IMR-90 (cell line): ENCODE measurements at regions not wholly inside any gene's neighbourhood (a gene's known extent, or its start where the extent isn't known, plus 50 kb on each side); places are given as distances from the start of the nearest gene placed in this dataset.

Experiments
- ATAC-seq: fragments of 200-7000 bp; cut with Tn5 transposase; 2 replicates; pipeline ENCODE4 v1.9.1; 2020; ENCODE audit warnings: low read depth, mild to moderate bottlenecking, moderate library complexity
- BruUV-seq: library from RNA; stranded (reverse); fragments of 400-500 nt; replicated peaks from 2 replicates; lab custom pipeline; 2021; lab: Mats Ljungman, UMichigan
- CTCF ChIA-PET: fragments of 300-600 bp; formaldehyde crosslinking; extraction: SDS; loops from one replicate; lab custom pipeline; 2021; ENCODE audit warnings: antibody characterized with exemption; lab: Yijun Ruan, JAX
- POLR2A ChIA-PET: fragments of 300-600 bp; sonication (Branson Sonifier 250); formaldehyde crosslinking; loops from one replicate; lab custom pipeline; 2022; ENCODE audit warnings: antibody characterized with exemption; ENCODE audit not compliant: unreplicated experiment; lab: Charles Lee
- DNase-seq: peaks from one replicate; pipeline ENCODE4 v3.0.0; 2013
- H2AFZ ChIP-seq: replicated peaks from 2 replicates; pipeline ENCODE3; 2013; ENCODE audit warnings: low read length, mild to moderate bottlenecking; ENCODE audit not compliant: poor library complexity
- H2AK5ac ChIP-seq: 2 replicates; pipeline ENCODE4 v1.6.1; 2013; ENCODE audit warnings: low read depth, low read length, inconsistent platforms
- H2AK9ac ChIP-seq: replicated peaks from 2 replicates; pipeline ENCODE3; 2013; ENCODE audit warnings: mild to moderate bottlenecking, low read depth, low read length, moderate library complexity; ENCODE audit not compliant: poor library complexity
- H2BK120ac ChIP-seq: 2 replicates; pipeline ENCODE4 v1.6.1; 2013; ENCODE audit warnings: low read depth, low read length, inconsistent platforms
- H2BK15ac ChIP-seq: 3 replicates; pipeline ENCODE4 v1.6.1; 2013; ENCODE audit warnings: low read depth, low read length, inconsistent platforms
- H2BK20ac ChIP-seq: 2 replicates; pipeline ENCODE4 v1.6.1; 2013; ENCODE audit warnings: low read depth, mild to moderate bottlenecking, inconsistent platforms, low read length, moderate library complexity
- H2BK5ac ChIP-seq: 2 replicates; pipeline ENCODE4 v1.6.1; 2013; ENCODE audit warnings: mild to moderate bottlenecking, low read depth, low read length, inconsistent platforms; ENCODE audit not compliant: poor library complexity, severe bottlenecking
- H3K14ac ChIP-seq: replicated peaks from 2 replicates; pipeline ENCODE4 v1.6.1; 2013; ENCODE audit warnings: low read depth, low read length, inconsistent platforms
- H3K18ac ChIP-seq: 2 replicates; pipeline ENCODE4 v1.6.1; 2013; ENCODE audit warnings: low read depth, low read length, control low read depth
- H3K23ac ChIP-seq: 2 replicates; pipeline ENCODE4 v1.6.1; 2013; ENCODE audit warnings: low read depth, low read length, inconsistent platforms
- H3K27ac ChIP-seq: 2 replicates; pipeline ENCODE4 v1.5.1; 2013; ENCODE audit warnings: mild to moderate bottlenecking, control low read depth, low read length; ENCODE audit not compliant: insufficient read depth
- H3K27me3 ChIP-seq: 2 replicates; pipeline ENCODE4 v1.6.1; 2013; ENCODE audit warnings: low read length; ENCODE audit not compliant: control insufficient read depth, insufficient read depth
- H3K36me3 ChIP-seq: 2 replicates; pipeline ENCODE4 v1.6.1; 2013; ENCODE audit warnings: low read length, mixed read lengths; ENCODE audit not compliant: control insufficient read depth, insufficient read depth
- H3K4ac ChIP-seq: 2 replicates; pipeline ENCODE4 v1.6.1; 2013; ENCODE audit warnings: low read depth, low read length, inconsistent platforms
- H3K4me1 ChIP-seq: 2 replicates; pipeline ENCODE4 v1.6.1; 2013; ENCODE audit warnings: low read length, mixed read lengths; ENCODE audit not compliant: control insufficient read depth, insufficient read depth
- H3K4me2 ChIP-seq: 2 replicates; pipeline ENCODE4 v1.6.1; 2013; ENCODE audit warnings: low read depth, mild to moderate bottlenecking, control low read depth, low read length, moderate library complexity
- H3K4me3 ChIP-seq: 2 replicates; pipeline ENCODE4 v1.5.1; 2013; ENCODE audit warnings: low read depth, mild to moderate bottlenecking, control low read depth, low read length, moderate library complexity; ENCODE audit not compliant: insufficient read depth
- H3K56ac ChIP-seq: 2 replicates; pipeline ENCODE4 v1.6.1; 2013; ENCODE audit warnings: low read length, inconsistent platforms; ENCODE audit not compliant: insufficient read depth; ENCODE audit errors: extremely low read depth
- H3K79me1 ChIP-seq, 2 experiments: 2 replicates each; pipeline ENCODE4 v1.6.1; 2013; ENCODE audit warnings: low read length in 2 of 2, inconsistent platforms in 1 of 2, low read depth in 1 of 2
- H3K9ac ChIP-seq: 2 replicates; pipeline ENCODE4 v1.6.1; 2013; ENCODE audit warnings: low read depth, low read length, control low read depth
- H3K9me1 ChIP-seq: 2 replicates; pipeline ENCODE4 v1.6.1; 2013; ENCODE audit warnings: low read length, inconsistent platforms; ENCODE audit not compliant: insufficient read depth
- H3K9me3 ChIP-seq: 2 replicates; pipeline ENCODE4 v1.6.1; 2013; ENCODE audit warnings: low read length; ENCODE audit not compliant: control insufficient read depth, insufficient read depth
- H4K20me1 ChIP-seq: 2 replicates; pipeline ENCODE4 v1.6.1; 2013; ENCODE audit warnings: low read length, inconsistent platforms; ENCODE audit not compliant: insufficient read depth
- H4K5ac ChIP-seq: 2 replicates; pipeline ENCODE4 v1.6.1; 2013; ENCODE audit warnings: mild to moderate bottlenecking, low read depth, low read length, control low read depth
- H4K8ac ChIP-seq, 2 experiments: 2 replicates each; pipeline ENCODE4 v1.6.1; 2013; ENCODE audit warnings: low read depth in 2 of 2, low read length in 2 of 2, control low read depth in 1 of 2, inconsistent platforms in 1 of 2
- H4K91ac ChIP-seq: 2 replicates; pipeline ENCODE4 v1.6.1; 2013; ENCODE audit warnings: low read depth, low read length, inconsistent platforms; ENCODE audit not compliant: insufficient read depth
- CHD1 ChIP-seq: IDR thresholded peaks from 2 replicates; pipeline ENCODE4 v1.6.1; 2012; ENCODE audit warnings: low read depth, low read length, improper control_type of control experiment
- MAZ ChIP-seq: IDR thresholded peaks from 2 replicates; pipeline ENCODE4 v1.6.1; 2012; ENCODE audit warnings: low read depth, mild to moderate bottlenecking, low read length, improper control_type of control experiment, moderate library complexity, borderline replicate concordance
- POLR2A ChIP-seq: IDR thresholded peaks from 2 replicates; pipeline ENCODE4 v1.6.1; 2012; ENCODE audit warnings: mild to moderate bottlenecking, low read depth, low read length
- USF2 ChIP-seq: fragments of 150-350 bp; IDR thresholded peaks from 2 replicates; pipeline ENCODE4 v1.6.1; 2017; ENCODE audit warnings: mild to moderate bottlenecking, antibody characterized with exemption, low read length, low read depth
- WGBS, 2 experiments: methylation state at CpG; one replicate each; pipeline versions ENCODE4 v1.1.5 to v1.1.7; 2013; ENCODE audit warnings: missing lambda C conversion rate in 2 of 2; ENCODE audit not compliant: insufficient read length in 1 of 2; ENCODE audit errors: extremely low coverage in 2 of 2; 5-methylcytosine and 5-hydroxymethylcytosine counted together
- dilution Hi-C: fragments of 300-500 bp; cut with HindIII; formaldehyde crosslinking; loops from one replicate; pipeline ENCODE4 v1.14.3; 2018; ENCODE audit warnings: low sequenced_read_pairs; ENCODE audit not compliant: unreplicated experiment
- in situ Hi-C: fragments of 300-500 bp; cut with MboI; formaldehyde crosslinking; loops from 3 replicates; pipeline ENCODE4 v1.14.3; 2019; ENCODE audit warnings: low sequenced_read_pairs, inconsistent platforms, mixed read lengths
- intact Hi-C: fragments of 100-400 bp; cut with micrococcal nuclease; formaldehyde crosslinking; loops from 2 replicates; pipeline ENCODE4 v1.10.0; 2022

GRCh38 chr5:82384034-82384750, 106.0 kb upstream of the RPS23 start:
- TF ChIP-seq POLR2A (no peak), CHD1 (no peak), MAZ (no peak), USF2 (no peak)
- Histone ChIP-seq H3K9me3 (no peaks in the 10 kb centered on the region), H2BK5ac (no peak overlapping the region), H3K36me3 (no peaks in the 10 kb centered on the region), H2AK5ac (no peak overlapping the region), H4K5ac (no peak overlapping the region), H3K23ac (no peak overlapping the region), H3K4me2 (no peak overlapping the region), H3K4me3 (no peak overlapping the region), H3K27me3 (no peaks in the 10 kb centered on the region), H2AFZ (no peak overlapping the region), H3K4ac (no peak overlapping the region), H4K8ac (no peak overlapping the region), H3K9ac (no peak overlapping the region), H2BK120ac (no peak overlapping the region), H3K9me1 (peaks cover 7% of the 10 kb centered on the region), H3K14ac (no peak overlapping the region), H4K91ac (no peak overlapping the region), H2BK15ac (no peak overlapping the region), H2AK9ac (no peak overlapping the region), H3K56ac (no peak overlapping the region), H4K20me1 (no peaks in the 10 kb centered on the region), H2BK20ac (no peak overlapping the region), H3K79me1 (no peaks in the 10 kb centered on the region), H3K27ac (no peak overlapping the region), H3K18ac (no peak overlapping the region), H3K4me1 (peaks cover 10% of the 10 kb centered on the region)
- dilution Hi-C loops: no loop called here
- ATAC-seq: no peak
- POLR2A ChIA-PET: no interaction called here
- no peak for DNase-seq
- intact Hi-C loops: no loop called here
- WGBS, 2 experiments: 100% methylated on average over 1 of the region's 6 CpGs; no CpG with 5 or more reads in 1 of the 2 experiments
- in situ Hi-C loops: no loop called here
- CTCF ChIA-PET: interaction anchor here (0.7 kb wide), 1 partner anchor 192 kb away, joined by 4 read pairs; no protein-coding TSS in a partner anchor
- no TSS peak for BruUV-seq
